ENCODE measurements at regions not wholly inside any gene's neighbourhood (a gene's known extent, or its start where the extent isn't known, plus 50 kb on each side); places are given as distances from the start of the nearest gene placed in this dataset.
A peak's percentile ranks its signal among the peaks of the same experiment; 100 is the strongest.
"Not testable (repeated sequence)": the region's sequence is repeated elsewhere in the genome, so short reads cannot be mapped to it uniquely, and the experiment has no call there.

DNA sequence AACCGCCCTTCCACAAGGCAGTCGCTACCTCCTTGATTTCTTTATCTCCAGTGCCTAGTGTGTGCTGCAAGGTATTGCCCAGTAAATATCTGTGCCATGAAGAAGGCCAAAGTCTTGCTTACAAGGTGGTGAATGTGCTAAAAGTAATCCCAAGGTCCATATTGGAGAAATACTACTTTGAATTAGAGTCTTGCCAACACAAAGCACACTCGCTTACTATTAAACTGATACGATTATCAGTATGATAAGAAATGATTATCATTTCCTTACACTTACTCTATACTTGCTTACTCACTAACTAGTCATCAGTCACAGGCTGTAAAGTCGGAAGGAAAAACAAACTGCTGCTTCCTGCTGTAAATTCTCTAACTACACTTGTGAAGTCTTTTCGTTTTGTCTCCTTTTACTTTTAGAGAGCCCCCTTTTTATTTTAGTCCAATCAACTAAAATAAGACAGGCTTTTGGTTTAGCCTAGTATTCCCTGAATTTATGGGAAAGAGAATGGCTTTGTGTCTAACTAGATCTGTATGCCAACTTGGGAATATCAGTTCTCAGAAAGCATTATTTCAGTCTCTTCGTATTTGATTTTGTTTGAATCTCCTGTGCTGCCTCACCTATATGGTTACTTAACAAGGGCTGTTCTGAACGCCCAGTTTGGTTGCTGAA is 107.1 kb upstream of the TSC22D2 start:
- DNase-seq (ENCODE audit: low spot score): no peak

DNA sequence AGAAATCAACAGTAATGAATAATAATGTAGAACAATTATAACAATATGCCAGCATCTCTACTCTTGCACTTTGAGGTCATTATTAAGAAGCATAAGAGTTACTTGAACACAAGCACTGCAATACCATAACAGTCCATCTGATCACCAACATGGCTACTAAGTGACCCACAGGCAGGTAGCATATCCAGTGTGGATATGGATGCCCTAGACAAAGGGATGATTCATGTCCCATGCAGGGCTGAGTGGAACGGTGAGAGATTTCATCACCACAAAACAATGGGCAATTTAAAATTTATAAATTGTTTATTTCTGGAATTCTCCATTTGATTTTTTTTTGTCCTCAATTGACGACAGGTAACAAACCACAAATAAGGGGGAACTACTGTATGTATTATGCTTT is 107.7 kb upstream of the TSC22D2 start:
- DNase-seq (ENCODE audit: low spot score): no peak

DNA sequence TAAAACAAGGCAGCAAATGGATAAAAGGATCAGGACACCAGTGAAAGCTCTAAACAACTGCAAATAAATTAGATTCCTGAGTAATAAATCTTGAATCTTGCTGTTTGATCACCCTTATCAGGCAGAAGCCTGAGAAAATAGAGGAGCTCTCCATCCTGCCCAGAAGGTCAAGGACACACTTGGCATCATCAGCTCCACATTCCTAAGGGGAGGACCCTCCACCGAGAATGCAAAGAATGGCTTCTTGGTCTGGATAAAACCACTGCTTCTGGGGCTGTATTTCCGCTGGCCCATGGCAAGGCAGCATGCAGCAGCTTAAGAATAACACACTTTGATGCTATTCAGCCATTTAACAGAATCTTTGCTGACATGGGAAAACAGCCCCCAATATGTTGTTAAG is 108.9 kb upstream of the TSC22D2 start:
- DNase-seq (ENCODE audit: low spot score): no peak

DNA sequence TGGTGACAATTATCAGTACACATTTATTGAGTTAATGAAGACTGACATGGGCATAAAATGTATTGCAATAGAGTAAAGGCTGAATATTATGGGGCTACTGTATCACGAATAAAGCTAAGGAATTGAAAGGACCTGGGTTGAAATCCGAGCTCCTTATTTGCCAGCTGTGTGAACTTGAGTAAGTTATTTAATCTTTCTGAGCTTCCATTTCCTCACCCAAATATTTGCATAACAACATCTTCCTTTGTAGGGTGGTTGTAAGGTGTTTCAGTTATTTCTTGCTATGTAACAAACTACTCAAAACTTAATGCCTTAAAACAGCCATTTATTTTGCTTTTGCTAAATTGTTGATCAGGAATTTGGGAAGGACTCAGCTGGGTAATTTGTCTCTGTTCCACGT is 111.1 kb upstream of the TSC22D2 start:
- no peak for DNase-seq (ENCODE audit: low spot score)

DNA sequence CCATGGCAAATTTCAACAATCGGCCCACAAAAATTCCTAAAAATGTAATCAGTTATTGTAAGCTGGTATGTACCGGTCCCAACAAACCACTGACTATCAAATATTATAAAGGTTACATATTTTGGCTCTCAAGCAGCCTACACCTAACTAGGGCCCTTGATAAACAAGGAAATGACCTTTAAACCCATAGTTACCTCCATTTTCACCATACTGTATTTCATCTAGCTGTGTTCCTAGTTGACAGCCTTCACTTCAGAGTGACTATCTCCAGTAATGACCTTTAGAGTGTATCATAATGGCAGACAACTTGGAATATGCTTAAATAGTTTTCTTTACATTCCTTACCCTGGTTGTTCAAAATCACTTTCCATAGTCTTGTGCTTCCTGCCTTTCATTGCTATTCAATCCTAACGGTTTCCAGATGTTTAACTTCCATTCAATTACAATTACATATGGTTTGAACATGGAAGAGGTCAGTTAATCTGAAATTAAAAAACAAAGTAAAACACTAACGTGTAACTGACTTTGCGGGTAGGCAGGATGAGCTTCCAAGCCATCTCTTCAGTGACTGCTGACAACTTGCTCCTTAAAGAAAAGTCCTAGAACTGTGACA is 111.9 kb upstream of the TSC22D2 start:
- no peak for DNase-seq (ENCODE audit: low spot score)

DNA sequence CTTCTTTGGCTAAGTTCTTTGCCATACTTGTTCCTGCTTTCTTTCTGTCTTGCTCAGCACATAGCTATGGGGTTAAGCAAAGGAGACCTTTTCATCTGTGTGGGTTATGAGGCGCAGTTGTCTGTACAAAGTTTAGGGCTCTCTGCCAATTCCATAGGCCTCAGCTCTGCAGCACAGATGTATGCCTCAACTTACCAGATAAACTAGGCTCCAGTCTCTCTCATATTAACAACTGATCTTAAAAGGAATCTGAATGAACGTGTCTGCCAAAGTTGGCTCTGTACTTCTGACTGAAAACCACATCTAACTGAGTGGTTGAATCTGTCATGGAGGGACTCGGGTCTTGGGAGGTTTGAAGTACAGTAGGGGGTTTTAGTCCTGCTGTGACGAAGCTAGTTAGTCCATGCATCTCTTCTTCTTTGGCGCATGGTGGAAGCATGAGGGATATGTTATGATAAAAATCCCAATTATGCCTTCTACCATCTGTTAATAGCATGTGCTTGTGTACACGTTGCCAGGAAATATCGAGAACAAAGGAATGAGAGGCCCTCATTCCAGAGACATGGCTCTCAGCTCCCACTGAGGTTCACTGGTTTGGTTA is 114.6 kb upstream of the TSC22D2 start:
- DNase-seq (ENCODE audit: low spot score): no peak

DNA sequence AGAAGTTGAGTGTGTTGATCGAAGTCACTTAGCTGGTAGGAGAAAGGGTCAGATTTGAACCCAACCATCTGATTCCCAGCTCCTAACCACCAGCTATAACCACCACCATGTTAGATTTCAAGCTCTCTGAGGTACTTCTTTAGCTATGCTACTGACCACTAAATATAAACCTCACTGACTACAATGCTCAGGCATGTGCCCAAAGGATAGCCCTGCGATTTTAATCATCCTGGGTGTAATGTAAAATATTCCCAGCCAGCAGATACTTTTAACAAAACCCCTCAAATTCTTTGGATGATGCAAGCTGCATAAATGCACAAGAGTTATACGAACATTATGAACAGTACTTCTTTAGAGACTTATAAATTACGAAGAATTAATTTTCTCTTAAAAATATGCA is 115.2 kb upstream of the TSC22D2 start:
- DNase-seq (ENCODE audit: low spot score): no peak

DNA sequence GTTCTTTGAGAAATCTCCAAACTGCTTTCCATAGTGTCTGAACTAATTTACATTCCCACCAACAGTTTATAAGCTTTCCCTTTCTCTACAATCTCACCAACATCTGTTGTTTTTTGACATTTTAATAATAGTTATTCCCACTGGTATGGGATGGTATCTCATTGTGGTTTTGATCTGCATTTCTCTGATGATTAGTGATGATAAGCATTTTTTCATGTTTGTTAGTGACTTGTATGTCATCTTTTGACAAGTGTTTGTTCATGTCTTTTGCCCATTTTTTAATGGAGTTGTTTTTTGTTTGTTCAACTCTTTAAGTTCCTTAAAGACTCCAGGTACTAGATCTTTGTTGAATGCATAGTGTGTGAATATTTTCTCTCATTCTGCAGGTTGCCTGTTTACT is 116.6 kb upstream of the TSC22D2 start:
- DNase-seq (ENCODE audit: low spot score): no peak

DNA sequence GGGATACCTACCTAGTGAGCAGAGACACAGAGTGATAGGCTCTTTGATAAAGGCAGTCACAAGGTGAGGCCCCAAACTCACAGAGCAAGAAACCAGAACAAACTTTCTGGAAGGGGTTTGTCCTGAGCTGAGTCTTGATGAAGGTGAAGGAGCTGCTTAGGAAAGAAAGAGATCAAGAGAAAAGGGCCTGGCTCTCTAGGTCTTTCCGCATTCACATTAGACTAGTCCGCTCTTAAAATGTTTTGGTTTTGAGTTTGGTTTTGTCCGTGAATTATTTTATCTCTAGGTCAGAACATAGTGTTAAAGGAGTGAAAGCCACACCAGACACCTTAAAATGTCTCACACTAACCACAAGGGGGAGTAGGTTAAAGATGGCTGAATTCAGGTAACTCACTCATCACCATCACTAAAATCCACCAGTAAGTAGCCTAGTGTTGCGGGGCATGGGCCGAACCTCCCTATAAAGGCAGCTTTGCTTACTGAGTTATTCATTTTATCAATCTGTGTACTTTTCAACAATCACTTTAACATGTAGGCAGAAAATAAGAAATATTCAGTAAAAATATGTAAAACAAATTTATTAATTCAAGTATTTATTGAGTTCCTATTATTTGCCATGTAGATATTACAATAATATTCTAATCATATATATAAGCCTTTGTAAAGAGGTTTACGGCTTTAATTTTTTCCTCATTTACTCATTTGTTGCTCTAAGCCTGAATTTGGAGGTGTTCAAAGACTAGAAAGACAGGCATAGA is 121.5 kb upstream of the TSC22D2 start:
- DNase-seq (ENCODE audit: low spot score): peak; percentile 60

DNA sequence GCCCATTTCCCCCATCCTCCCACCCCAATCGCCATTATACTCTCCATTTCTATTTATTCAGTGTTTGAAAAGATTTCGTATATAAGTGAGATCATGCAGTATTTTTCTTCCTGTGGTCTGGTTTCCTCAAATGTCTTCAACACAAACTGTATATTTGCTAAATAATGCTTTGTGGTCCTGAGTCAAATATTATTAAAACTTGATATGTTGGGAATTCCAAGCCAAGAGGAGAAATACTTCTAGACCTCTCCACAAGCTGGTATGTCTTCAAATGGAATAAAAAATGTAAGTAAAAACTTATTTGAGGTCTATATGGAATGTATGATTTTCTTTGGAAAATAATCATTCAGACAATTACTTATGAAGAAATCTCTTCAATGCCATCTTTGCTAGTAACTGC is 122.5 kb upstream of the TSC22D2 start:
- DNase-seq (ENCODE audit: low spot score): no peak

DNA sequence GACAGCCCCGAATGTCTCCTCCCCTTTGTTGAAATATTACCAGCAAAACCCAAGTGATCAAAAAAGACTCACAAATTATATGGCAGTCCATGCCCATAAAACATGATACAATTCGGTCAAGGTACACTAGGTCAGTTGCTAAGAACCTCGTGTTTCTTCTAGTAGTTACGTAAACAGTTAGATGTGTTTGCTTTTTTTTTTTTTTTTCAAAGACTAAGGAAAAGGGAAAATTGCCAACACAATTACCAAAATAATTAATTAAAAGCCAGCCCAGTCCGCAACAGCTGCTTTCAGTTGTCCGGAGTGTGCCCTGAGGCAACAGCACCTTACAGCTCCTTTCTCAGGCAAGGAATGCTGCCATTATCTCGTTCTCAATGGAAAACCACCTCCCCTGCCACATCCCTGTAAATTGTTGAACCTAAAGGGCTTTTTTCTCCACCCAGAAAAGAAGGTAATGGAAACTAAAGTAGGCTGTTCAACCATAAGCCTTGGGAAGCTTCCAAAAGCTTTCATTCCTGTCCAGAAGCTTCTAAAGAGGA is 129.2 kb upstream of the TSC22D2 start:
- no peak for DNase-seq (ENCODE audit: low spot score)

DNA sequence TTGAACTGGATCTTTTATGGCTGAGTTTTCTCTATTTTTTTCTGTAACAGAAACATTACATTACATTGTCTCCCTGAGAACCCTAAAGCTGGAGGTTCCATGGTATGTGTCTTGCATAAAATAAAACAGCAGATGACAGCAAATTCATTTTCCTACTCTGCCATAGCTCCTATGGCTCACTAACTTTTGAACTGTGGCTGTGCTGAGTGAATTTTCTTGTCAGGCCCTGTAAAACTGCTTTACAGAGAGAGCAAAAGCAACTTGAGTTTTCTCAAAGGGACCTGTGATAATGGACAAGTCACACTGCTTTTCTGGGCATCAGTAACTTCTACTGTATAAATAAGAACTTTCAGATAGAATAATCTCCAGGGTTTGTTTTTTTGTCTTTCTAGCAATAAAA is 129.9 kb upstream of the TSC22D2 start:
- DNase-seq (ENCODE audit: low spot score): no peak

DNA sequence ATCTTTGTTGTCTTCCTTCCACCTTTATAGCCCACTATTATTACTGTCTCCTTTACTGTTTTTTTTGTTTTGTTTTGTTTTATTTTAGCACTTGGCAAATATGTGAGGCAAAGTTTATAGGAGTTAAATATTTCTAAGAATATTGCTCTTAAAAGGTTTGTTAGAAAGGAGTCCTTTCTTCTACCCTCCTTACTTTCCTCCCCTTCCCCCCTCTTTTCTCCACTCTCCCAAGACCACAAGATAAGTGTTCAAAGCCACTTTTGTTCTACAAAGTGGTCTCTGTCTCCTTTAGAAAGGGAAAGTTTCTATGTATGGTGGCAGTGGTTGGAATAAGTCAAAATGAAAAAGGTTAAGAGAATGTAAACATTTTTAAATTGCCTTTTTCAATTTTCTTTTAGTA is 130.7 kb upstream of the TSC22D2 start:
- DNase-seq (ENCODE audit: low spot score): peak; percentile 75

DNA sequence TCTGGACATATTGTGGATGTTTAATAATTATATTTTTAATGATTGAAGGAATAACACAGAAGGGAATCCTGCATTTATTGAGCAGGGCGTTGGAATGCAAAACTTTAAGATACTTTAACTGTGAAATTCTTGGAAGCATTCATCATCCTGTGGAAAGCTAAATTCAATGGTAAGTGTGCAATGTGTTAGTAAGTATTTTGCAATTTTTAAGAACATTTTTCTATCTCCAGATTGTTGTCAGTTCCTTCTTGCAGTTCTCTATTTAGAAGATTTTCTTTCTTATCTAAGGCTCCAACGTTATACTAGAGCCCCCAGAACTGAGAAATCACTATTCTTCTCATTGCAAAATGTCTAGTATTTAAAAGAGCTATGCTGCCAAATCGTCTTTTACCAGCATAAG is 132.2 kb upstream of the TSC22D2 start:
- DNase-seq (ENCODE audit: low spot score): no peak

DNA sequence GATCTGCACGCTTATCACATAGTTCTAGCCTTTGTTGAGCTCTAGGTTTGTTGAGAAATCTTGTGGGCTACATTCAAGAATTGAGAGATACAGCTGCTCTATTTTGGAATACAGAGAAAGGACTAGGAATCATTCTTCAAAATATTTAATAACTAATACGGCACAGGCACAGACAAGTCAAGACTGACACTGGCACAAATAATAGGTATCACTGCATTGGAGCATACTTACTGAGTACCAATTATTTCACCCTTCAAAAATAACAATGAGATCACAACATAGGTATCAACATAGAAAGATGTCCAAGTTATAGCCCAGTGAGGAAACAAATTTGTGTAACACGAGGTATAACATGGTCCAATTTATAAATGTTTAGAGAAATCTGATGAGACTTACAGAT is 133.7 kb upstream of the TSC22D2 start:
- DNase-seq (ENCODE audit: low spot score): no peak

DNA sequence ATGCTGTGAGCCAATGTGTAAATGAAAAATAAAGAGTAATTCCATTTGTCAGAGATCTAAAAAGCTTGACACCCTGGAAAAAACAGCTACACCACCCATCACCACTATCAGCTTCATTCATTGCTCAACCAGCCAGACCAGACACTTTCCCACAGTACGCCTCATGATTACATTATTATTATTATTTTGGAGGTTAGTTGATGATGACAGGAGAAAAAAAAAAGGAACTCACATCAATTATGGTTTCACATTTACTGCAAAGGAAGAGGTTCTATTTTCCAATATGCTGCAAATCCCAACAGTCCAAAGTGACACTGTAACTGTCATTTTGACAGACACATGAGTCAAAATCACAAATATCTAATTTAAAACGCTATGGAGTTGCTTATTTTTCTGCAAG is 134.7 kb upstream of the TSC22D2 start:
- DNase-seq (ENCODE audit: low spot score): no peak

DNA sequence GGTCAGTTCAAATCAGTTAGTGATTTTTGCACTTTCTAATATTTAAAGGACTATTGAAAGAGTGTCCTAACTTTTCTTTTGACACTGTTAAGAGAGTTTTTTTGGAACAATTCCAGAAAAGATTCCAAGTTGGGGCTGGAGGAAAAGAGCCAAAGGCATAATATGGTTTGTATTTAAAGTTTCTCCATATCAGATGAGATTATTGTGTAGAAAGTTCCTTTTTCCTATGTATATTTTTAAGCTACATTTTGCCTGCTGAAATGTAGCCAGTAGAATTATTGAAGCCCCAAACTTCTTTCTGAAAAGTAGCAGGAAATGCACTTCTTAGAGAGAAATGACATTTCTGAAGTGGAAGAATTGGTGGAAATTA is 136.5 kb upstream of the TSC22D2 start:
- no peak for DNase-seq (ENCODE audit: low spot score)

DNA sequence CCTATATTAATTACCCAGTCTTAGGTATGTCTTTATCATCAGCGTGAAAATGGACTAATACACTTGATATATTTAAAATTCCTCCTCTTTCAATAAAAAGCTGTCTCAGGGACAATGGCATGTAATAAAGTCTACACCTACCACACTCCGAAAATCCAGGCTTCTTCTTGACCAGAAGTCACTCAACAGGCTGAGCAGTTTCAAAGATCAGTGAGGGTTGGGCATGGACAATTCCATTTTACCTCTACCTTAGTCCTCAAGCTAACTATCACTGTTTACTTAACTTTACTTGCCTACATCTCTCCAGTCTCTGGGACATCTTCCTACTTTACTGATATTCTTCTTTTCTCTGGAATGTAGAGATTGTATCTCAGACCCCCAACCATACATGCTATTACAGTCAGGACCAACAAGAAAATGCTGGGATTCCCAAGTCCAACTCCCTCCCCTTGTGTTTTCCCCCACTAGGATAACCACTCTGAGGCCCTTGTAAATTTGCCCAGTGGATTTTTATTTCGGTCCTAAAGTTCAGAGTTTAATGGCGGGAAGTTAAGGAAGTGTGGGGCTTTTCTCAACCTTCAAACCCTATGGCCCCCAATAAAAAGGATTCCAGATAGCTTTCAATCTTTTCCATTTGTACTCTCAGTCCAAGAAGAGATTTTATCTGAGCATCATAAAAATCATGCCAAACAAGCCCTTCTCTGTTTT is 137.1 kb upstream of the TSC22D2 start:
- no peak for DNase-seq (ENCODE audit: low spot score)

DNA sequence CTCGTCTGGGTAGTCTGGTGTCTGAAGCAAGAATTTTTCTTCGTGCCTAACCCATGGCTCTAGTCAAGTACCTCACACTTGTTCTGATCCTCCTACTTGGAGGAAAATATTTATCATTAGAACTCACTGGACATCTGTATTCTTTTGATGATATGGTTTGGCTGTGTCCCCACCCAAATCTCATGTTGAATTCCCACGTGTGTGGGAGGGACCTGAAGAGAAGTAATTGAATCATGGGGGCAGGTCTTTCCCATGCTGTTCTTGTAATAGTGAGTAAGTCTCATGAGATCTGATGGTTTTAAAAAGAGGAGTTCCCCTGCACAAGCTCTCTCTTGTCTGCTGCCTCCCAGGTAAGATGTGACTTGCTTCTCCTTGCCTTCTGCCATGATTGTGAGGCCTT is 137.7 kb upstream of the TSC22D2 start:
- not testable (repeated sequence) for DNase-seq (ENCODE audit: low spot score)

DNA sequence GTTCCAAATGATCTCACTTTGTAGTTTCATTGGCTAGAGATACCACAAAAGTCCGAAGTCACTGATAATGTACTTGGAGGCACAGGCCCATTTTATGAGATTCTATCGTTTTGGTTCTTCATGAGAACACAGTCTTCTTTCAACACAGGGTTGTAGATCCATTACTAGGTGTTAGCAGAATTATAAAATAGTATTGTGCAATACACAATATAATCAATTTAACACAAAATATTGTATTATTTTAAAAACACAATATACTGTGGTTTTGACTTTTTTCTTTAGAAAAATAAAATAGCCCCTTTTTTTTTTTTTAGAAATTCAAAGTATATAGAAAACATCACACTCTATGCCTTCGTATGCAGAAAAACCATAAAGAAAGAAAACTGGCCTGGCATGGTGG is 138.6 kb upstream of the TSC22D2 start:
- no peak for DNase-seq (ENCODE audit: low spot score)

DNA sequence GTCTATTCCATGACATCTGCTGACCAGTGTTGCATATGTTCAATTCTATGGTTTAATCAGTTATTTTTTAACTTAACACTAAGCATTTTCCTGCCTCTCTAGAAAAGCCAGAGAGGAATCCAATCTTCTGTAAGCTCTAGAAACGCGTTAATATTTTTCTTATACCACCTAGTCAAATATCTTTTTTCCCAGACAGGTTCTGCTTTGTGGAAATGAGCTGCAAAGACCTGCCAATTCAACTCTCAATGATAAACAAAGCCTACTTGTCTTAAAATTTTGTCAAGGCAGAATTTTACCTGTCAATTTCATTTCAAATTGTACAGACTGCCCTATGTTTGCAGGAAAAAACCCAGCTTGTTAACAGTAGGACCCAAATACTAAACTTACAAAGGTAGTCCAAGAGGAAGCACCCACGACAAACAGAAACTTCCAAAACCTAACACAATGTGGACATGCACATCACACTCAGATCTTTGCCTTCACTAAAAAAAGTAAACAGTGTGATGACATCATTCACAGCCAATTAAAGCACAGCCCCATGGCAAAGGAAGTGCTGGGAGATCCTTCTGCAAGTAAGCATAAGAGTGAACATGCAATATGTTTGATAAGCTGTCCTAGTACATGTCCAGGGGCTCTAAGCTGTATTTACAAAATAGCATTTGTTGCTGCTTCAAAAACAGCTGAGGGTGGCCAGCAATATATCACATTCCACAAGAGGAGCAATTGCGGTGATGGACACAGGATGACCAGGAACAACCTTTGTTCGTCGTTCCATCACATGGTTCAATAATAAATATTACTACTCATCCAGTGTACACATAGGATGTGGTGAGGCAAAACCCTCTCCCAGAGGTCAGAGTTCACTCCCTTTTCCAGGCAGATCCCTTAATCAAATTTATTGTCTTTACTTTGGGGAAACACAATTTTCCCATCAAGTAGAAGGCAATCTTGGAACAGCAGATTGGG is 139.4 kb upstream of the TSC22D2 start:
- no peak for DNase-seq (ENCODE audit: low spot score)
